ENCODE measurements at regions not wholly inside any gene's neighbourhood (a gene's known extent, or its start where the extent isn't known, plus 50 kb on each side); places are given as distances from the start of the nearest gene placed in this dataset.

DNA sequence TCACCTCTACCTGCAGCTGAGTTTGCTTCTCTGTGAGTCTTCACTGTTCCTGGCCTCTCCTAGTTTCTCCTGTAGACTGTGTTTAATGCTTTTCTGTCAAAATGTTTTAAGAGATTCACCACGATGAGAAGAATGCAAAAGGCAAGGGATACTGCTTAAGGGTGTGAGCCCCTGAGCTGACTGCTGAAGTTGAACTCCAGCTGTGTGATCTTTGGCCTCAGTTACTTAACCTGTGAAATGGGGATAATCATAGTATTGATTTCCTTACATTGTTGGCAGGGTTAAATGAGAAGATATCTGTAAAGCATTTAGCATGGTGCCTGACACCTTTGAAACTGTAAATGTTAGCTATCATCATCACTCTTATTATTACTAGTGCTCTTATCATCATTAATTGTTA, 230.2 kb upstream of the MYLIP start:
- ATAC-seq (no peak), DNase-seq (ENCODE audit: low read depth, low spot score) (no peak)
- no peak overlapping the region for H2AFZ ChIP-seq (ENCODE audit: low read depth, low read length, poor library complexity, severe bottlenecking)
- no peaks in the 10 kb centered on the region for H3K9me2 ChIP-seq (ENCODE audit: insufficient read depth)
- H4K20me1 ChIP-seq (ENCODE audit: insufficient read depth) = no peaks in the 10 kb centered on the region
- no peak overlapping the region for H3K27ac ChIP-seq (ENCODE audit: low read depth, low read length)
- H3K4me1 ChIP-seq (ENCODE audit: control insufficient read depth in 1 of 2, insufficient read depth in 2 of 2, low read length in 2 of 2) = no peaks in the 10 kb centered on the region
- no peak overlapping the region for H3K4me3 ChIP-seq (replicated peaks in 1 of 2; ENCODE audit: low read depth in 1 of 2, low read length in 2 of 2)
- POLR2A ChIA-PET = no interaction called here
- no peaks in the 10 kb centered on the region for H3K9me3 ChIP-seq (ENCODE audit: control insufficient read depth in 1 of 2, insufficient read depth in 1 of 2, low read depth in 1 of 2, low read length in 2 of 2)
- BruUV-seq (replicated peaks) = no TSS peak
- TF ChIP-seq, protein P1, sequence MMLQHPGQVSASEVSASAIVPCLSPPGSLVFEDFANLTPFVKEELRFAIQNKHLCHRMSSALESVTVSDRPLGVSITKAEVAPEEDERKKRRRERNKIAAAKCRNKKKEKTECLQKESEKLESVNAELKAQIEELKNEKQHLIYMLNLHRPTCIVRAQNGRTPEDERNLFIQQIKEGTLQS (IDR thresholded peaks at IDR 0.05) = no peak
- TF ChIP-seq ZFX (IDR thresholded peaks at IDR 0.05) (no peak), TCF7L2 (IDR thresholded peaks at IDR 0.05; ENCODE audit: borderline replicate concordance, extremely low read depth, insufficient read depth, insufficient read length) (no peak), CBX3 (IDR thresholded peaks at IDR 0.05; ENCODE audit: low read depth) (no peak), POLR2AphosphoS5 (IDR thresholded peaks at IDR 0.05; ENCODE audit: low read depth, low read length) (no peak), REST (IDR thresholded peaks at IDR 0.05; ENCODE audit: low read depth) (no peak), SP1 (IDR thresholded peaks at IDR 0.05; ENCODE audit: low read depth) (no peak)
- H3K36me3 ChIP-seq (ENCODE audit: control insufficient read depth in 1 of 2, insufficient read depth in 2 of 2, low read length in 2 of 2) = no peaks in the 10 kb centered on the region
- RAD21 ChIA-PET (ENCODE audit: low non-redundant PET in 1 of 2, low total read pairs in 2 of 2, uncharacterized antibody in 2 of 2, unreplicated experiment in 2 of 2) = no interaction called here
- H3K79me2 ChIP-seq (ENCODE audit: insufficient read depth, low read length) = no peaks in the 10 kb centered on the region
- intact Hi-C loops (cut with micrococcal nuclease) = no loop called here
- H3K9ac ChIP-seq (ENCODE audit: low read length) = no peak overlapping the region
- CTCF ChIA-PET = no interaction called here
- no peaks in the 10 kb centered on the region for H3K27me3 ChIP-seq (ENCODE audit: insufficient read depth, low read length)
- no peak overlapping the region for H3K4me2 ChIP-seq (ENCODE audit: low read length)
